ENCODE measurements at regions not wholly inside any gene's neighbourhood (a gene's known extent, or its start where the extent isn't known, plus 50 kb on each side); places are given as distances from the start of the nearest gene placed in this dataset.

DNA sequence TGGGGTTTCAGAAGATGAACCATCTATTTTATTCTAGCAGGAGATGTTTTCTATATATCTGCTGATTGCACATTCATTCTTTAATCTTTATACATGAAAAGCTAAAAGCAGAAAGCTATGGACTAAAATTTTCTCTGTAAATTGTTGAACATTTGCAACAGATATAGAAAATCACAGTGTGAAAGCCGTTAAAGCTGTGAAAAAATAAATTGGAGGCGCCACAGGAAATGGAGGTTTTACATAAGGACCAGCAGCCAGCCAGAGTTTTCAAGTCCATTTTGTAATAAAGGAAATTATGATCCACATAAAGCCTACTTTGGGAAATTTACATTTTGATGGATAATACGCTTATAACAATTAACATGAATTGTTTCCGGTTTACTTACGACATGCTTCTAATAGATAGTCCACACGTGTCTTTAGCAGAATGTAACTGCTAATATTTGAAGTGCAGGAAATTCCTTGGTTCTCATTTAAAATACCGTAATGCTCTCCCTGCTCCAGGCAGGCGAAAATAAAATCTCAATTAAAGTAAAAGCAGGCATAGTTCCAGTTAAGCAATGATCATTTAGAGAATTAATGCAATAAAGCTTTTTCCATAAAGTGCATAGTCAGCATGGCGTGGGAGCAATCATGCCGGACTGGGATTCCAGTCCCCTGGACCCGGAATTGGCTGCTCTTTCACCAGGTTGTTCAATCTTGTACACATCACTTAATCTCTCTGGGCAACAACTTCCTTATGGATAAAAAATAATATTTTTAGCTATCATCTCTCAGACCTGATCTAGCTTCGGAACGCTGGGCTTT is 445.4 kb downstream of the ZNF608 start:
- DNase-seq, result no peak

DNA sequence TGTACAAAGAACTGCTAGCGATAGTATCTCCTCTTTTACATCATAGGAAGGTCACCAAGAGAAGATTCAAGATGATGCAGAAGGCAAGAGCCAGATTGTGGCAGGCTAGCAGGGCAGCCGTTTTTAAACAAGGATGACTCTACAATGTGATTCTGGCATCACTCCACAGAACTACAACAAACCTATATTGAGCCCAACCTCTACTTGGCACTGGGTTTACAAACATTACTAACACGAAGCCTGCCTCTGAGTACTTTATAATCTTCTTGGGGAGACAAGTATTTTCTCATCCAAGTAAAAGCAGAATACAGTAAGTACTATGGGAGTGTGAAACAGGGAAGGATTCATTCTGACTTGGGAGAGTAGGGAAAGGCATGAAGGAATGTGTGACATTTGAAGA is 448.6 kb downstream of the ZNF608 start:
- no peak for DNase-seq

DNA sequence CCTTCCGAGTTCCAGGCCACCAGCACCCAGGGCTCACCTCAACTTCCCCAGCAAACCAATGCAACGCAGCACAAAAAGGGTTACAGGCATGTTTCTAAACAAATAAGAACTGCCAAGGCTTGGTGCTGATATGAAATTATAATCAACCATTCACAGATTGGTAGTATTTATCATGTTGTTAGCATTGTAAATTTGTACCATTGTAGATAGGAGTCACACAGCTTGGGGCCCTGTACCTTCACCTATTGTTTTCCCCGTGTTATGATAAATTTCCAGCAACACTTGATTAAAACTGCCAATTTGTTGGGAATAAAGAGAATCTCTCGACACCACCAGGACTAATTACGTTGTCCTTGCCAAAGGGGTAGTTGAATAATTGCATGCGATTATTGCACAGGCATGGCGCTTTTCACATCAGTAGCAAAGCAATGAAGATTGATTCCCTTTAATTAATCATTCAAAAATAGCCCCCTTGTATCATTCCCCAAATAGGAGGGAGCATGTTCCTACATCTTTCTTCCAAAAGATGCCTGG is 454.1 kb downstream of the ZNF608 start:
- DNase-seq, result no peak

DNA sequence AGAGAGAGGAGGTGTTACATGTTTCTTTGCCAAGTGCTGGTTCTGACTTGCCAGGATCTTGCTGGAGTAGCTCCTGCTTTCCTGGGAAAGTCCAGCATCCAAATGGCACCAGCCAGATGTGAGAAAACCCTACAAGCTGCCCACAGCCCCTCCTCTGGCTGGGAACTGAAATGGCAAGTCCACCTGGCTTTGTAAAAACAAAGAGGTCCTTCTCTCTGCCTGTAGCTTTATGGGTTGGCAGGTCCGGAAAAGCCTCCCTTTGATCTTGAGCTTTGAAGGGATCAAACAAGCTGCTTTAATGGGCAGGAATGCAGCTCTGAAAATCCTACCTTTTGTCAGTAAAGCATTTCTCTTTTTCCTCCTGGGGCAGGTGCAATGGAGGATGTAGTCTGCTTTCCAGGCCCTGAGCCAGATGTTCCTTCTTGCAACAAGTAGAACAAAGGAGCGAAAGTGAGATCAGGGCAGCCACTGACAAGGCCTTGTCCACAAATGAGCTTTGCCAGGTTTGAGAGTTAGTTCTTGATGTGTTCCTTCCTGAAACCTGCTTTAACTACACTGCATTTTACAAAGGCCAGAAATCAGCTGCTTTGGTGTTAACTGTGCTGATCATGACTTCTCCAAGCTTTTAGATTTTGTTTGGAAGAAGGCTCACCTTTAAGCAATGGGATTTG is 456.7 kb downstream of the ZNF608 start:
- DNase-seq, result no peak

DNA sequence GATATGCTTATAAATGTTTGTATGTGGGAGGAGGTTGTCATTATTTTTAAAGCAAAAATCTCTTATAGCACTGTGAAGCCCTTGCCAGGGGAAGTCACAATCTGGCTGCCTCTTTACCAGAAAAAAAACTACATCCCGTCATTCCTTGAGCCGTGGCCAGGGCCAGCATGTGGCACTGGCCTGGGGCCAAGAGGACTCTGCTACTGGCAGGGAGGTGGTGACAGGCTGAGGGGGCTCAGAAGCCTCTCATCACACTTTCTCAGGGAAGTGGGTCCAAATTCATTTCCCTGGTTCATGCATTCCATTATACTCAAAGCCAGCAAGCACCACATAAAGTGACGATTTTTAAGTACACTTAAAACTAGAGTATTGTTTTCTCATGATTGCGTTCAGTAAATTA is 457.3 kb downstream of the ZNF608 start:
- no peak for DNase-seq

DNA sequence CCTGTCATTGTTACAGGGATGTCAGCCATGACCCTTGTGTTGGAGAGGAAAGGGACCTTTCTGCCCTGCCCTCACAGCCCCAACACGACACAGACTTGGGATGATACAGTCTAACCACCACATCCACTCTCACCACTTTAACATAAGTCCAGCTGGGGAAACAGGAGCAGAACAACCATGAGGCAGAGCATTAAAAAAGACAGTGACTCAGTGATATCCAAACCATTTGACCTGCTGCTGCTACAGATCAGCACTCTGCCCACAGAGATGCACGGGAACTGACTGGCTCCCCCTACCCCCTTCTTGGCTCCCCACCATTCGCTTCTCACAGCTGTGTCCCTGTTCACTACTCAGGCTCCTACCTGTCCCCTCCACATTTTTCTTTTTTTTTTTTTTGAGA is 458.6 kb downstream of the ZNF608 start:
- DNase-seq, result no peak

DNA sequence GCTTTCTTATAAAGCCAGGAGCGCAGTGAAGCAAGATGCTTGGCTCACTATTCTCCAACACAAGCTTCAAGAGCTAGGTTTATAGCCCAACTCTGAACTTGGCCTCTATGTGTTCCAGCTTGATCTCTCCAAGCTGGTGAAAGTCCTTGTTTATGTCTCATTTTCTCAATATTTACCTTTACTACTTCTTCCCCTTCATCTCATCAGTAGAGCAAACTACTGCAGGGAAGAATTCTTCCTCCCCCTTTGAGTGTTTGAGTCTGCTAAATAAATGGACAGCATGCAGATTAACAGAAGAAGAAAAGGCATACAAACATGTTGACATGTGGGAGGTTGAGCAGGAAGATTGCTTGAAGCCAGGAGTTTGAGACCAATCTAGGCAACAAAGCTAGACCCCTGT is 460.7 kb downstream of the ZNF608 start:
- DNase-seq, result no peak

DNA sequence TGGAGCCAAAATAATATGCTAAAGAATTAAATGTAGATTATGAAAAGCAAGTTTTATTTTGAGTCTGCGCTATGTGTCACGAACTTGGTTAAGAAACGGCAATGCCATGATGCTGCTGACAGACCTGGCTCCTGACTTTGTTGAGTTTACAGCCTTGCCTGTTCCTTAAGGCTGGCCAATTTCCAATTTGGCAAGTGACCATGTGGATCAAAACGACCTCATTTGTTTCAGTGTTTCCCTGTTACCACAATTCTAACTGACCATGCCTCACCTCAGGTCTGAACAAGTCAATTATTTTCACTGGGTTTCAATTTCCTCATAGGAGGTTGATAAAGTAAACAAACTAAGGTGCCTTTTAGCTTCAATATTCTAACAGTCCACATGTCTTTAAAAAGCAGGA is 461.4 kb downstream of the ZNF608 start:
- no peak for DNase-seq

DNA sequence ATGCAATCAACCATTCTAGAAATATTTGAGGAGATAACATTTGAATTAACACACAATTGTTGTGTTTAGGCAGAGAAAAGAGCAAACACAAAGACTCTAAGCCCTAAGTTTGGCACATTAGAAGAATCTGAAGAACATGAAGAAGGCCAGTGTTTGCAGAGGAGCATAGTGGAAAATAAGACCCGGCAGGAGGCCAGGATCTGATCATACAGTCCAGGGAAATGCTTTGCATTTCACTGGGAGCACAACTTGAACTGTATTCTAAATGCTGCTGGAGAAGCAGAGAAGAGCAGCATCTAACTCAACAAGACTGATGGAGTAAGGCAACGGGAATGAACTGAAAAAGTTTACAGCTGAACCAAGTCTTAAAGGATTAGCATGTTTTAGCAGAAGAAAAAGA is 463.4 kb downstream of the ZNF608 start:
- DNase-seq, result no peak

DNA sequence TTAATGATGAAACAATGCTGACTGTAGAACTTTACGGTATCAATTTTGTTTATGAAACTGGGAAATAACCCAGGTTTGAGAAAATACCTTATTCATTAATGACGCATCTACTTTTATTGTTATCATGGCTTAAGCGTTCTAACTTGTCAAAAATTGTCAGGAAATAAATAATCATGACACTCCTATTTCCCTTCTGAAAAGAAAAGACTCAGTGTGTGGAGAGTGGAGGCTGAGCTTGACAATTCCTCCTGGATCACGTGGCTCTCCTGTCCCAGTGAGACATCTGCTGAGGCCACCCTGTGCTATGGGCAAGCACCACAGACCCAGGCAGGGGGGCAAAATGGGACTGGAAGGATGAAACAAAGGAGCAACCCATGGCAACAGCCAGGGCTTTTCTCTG is 466.4 kb downstream of the ZNF608 start:
- no peak for DNase-seq

DNA sequence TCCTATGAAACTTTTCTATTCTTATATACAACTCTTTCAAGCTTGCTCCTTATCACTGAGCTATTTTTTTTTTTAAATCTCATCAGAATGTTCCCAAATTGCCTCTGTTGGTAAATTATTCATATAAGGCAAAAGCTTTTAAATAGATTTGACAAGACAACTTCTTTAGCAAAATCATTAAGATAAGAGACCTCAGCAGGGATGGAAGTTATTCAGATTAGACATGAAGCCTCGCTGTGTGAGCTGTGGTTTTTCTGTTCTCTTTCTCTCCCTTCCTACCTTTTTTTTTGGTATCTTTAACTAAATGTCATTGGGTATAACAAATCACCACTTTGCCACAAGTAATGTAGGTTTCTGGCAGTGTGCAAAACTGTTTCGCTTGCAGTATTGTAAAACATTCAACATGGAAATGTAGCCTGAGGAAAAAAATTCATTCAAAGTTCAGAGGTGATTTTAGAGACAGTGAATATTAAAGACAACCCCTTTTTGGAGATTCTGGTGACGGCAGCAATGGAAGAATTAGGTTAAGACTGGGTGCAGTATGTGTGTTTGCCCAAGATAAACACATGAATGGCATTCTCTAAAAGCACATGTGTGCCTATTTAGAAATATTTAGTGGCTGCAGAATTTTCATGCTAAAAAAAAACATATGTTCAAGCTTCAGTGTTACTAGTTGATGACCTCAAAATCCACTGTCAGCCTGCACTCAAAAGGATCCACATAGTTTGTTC is 467.1 kb downstream of the ZNF608 start:
- DNase-seq, result no peak

DNA sequence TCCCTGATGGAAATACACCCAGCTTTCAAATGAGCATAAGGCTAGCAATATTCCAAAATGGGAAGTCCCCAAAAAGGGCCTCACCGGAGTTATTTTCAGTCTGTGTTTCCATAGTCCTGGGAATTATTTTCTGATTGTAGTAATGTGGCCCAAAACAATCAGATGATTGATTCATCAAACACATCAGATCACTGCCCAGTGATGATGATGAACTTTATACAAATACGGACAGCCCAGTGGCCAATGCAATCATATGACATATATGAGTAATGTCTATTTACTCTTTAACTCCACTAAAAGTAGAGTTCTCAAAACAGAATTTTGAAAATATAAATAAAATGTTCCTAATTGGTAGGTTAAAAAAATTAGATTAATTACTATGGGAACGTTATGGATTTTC is 467.8 kb downstream of the ZNF608 start:
- no peak for DNase-seq

DNA sequence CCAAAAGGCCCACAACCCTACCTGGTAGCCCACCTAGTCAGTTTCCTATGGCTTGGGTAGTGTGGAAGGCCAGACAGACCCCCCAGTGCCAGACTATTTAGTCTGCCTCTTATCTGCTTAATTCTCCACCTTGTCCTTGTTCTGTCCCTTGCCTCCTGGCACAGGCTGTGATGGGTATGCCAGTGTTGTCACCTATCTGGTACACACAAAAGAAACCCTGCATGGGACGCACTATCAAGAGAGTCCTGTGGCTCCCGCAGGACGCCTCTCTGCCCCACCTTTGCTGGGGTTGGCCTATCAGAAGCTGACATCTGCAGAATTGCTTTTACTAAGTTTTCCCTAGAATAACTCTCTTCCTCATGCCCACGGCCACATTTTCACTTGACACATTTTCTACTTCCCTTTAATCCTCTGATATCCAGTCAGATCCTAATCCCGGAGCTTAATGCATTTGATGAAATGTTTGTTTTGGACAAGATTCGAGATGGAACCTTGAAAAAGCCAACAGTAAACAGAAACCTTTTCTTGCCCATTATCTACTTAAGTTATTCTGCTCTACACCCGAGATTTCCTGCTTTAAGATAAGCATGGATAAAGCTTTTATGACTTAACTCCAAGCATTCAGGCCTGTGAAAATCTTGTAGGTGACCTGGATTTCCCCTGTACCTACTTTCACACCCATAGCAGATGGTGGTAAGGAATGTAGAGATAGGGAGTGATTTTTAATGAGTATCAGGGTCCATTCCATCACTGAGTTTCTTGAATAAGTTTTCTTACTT is 468.5 kb downstream of the ZNF608 start:
- no peak for DNase-seq

DNA sequence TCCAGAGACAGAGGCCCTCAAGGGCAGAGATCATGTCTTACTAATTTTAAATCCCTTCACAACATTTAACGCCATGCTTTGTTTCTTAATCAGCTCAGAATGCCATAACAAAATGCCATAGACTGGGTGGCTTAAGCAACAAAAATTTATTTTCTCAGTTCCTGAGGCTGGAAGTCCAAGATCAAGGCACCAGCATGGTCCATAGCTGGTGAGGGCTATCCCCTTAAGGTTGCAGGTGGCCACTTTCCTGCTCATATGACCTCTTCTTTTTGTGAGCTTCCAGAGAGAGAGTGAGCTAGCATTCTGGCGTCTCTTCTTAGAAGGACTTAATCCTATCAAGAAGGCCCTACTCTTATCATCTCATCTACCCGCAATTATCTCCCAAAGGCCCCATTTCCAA is 470.3 kb downstream of the ZNF608 start:
- no peak for DNase-seq

DNA sequence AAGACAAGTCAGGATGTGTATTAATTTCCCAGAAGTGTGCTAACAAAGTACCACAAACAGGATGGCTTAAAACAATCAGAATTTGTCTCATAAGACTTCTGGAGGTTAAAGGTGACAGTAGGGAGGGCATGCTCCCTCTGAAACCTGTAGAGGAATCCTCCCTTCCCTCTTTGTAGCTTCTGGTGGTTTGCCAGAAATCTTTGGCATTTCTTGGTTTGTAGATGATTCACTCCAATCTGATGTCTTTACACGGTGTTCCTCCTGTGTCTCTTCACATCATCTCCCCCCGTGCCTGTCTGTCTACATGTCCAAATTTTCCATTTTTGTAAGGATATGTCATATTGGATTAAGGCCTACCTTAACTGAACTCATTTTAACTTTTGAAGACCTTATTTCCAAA is 471.5 kb downstream of the ZNF608 start:
- DNase-seq, result no peak

DNA sequence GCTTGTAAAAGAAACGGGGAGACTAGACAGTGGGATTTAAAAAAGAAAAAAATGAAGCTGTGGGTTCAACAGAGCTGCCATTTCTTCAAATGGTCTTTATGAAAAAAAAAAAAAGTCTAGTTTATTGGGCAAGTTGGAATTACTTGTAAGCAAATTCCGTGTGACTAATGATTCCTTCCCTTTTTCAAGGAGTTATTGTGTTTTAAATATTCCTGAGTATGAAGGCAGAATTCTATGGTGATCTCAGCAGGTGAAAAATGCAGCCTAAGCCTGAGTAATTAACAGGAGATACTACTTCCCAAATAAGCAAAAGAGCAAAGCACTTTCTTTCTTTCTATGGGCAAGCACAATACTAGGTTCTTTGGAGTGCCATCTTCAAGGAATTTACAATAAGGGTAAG is 481.9 kb downstream of the ZNF608 start:
- no peak for DNase-seq

DNA sequence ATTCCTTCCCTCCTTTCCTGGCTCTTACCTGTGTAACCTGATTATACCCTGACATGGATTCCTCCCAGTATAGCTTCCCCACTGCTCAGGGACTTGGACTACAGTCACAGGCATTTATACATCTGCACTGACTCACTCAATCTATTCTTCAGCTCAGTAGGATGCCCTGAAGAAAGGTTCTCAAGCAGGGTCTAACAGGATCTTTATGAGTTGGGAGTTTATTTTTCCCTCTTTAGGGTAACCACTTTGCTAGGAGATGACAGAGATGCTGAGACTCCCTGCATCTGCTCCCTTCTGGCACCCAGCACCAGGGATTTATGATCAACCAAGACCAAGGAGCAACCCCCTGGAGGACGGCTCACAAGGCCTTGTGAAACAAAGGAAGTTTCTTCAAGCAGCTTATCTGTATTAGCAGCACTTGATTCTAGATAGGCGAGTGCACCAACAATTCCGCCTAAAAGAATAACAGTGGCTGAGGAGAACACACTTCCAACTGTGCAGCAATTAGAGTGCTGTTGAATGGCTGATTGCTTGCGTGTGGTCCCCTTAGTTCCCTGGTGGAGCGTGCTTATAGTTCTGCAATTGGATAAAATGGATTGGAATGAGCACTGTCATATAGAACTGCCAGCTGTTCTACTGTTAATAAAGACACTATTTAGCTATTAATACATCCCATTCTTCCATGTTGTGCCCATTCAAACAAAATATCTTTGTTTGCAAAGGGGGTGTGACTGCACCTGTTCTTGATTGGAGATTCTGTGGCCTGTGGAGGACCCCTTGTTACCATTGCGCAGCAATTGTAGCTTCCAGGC is 482.6 kb downstream of the ZNF608 start:
- no peak for DNase-seq

DNA sequence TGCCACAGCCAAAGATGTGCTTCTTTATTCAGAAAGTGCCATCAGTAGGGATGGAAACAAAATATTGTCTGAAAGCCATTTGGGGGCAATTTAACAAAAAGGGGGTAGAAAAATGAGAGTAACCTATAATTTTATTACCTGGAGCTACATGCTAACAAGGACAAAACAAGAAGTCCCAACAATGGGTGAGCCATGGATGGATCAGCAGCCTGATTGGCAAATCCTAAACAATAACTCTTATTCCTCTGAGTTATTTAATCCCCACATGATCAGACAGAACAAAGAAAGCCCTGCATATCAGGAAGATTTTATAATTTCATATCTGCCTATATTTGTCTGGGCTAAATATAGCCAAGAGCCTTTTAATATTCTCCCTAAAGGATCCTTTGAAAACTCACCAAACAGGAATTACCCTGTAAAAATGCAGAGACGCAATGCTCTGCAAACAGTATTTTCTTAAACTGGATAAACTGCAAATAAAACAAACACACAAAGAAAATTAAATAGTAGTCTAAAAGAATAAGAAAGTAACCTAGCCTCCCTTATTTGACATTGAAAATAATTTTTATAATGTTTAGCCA is 483.4 kb downstream of the ZNF608 start:
- no peak for DNase-seq

DNA sequence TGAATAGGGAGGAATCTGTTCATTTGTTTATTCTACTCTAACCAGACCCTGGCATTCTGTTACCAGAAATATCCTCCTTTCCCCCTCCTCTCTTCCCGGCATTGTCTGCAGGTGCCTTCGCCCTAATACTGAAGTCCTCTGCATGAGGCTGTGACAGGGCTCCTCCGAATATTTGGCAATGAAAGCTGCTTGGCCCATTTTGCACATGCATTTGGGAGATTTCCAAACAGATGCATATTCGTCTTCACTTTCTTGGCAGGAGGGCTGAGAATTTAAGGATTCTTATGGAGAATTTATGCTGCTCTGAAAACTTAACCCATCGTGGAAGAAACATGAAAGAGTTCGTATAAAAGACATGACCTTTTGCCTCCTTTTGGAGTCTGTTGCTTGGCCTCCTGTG is 484.0 kb downstream of the ZNF608 start:
- DNase-seq, result no peak

DNA sequence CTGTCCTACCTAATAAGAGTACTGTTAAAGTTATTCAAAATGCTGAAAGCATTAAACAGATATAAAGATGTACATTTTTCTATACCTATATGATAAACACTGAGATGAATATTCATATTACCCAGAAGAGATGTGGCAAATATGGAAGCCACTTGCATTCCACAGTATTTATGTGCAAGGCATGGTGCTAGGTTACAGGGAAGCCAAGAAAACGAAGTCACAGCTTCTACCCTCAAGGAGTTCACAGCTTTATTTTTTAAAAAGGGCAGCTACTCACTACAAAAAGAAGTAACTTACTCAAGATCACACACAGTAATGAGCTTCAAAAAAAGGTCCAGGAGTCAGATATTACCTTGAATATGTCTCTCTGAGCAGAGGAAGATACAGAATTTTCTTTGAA is 484.6 kb downstream of the ZNF608 start:
- no peak for DNase-seq

DNA sequence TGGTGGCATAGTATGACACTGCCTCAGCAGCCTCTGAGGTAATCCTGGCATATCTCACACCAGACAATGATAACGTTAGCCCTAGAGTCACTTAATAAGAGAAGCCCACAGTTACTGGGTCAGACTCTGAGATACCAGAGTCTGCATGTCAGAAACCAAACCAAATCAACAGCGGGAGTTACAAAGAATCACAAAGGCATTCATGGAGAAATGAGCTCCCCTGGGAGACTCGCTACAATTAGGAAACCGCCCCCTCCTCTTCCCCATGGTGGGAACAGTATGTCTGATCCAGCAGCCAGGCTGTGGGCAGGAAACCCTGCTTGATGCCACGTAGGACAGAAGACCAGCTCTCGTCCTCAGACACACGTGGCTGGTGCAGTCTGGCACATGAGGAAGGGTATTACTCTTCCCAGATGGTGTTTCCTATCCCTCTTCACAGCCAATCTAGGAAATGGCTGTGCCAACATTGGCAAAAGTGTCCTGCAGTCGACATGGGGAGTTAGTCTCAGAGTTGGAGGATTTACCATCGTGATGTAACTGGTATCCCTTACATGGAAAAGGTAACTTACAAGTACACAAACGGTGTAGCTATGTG is 485.4 kb downstream of the ZNF608 start:
- no peak for DNase-seq
